ENCODE measurements at regions not wholly inside any gene's neighbourhood (a gene's known extent, or its start where the extent isn't known, plus 50 kb on each side); places are given as distances from the start of the nearest gene placed in this dataset.
"Not testable (repeated sequence)": the region's sequence is repeated elsewhere in the genome, so short reads cannot be mapped to it uniquely, and the experiment has no call there.

GRCh38 chr17:77087650-77088454, 52.9 kb upstream of the SEC14L1 start:
- no peak for DNase-seq

GRCh38 chr17:77088455-77089123, 52.2 kb upstream of the SEC14L1 start:
- peak; percentile 95 for DNase-seq

- no peak for DNase-seq
Measured at GRCh38 chr17:77089124-77089490, 51.7 kb upstream of the SEC14L1 start.

- not testable (repeated sequence) for DNase-seq
Measured at GRCh38 chr17:77089949-77090348, 50.8 kb upstream of the SEC14L1 start.

GRCh38 chr17:77090476-77090875, 50.3 kb upstream of the SEC14L1 start:
- DNase-seq, result no peak

Data from CD4-positive, alpha-beta T cell treated with Interleukin-17A for 1 hour (primary cell).